ENCODE measurements at regions not wholly inside any gene's neighbourhood (a gene's known extent, or its start where the extent isn't known, plus 50 kb on each side); places are given as distances from the start of the nearest gene placed in this dataset.

- no peak for DNase-seq
Measured at GRCh38 chr5:135085133-135085935, 51.3 kb upstream of the PITX1 start.
